K562 (cell line): ENCODE measurements at regions not wholly inside any gene's neighbourhood (a gene's known extent, or its start where the extent isn't known, plus 50 kb on each side); places are given as distances from the start of the nearest gene placed in this dataset.

Source experiments
- CTCF ChIP-seq, 3 experiments: IDR thresholded peaks in 2 of 3; conservative IDR thresholded peaks in 1 of 3; 2 replicates each; pipeline ENCODE4 v1.5.1; 2011 to 2012; ENCODE audit warnings: low read length in 3 of 3, mild to moderate bottlenecking in 3 of 3, control low read depth in 2 of 3, improper control_type of control experiment in 1 of 3, inconsistent platforms in 1 of 3, low read depth in 1 of 3, mixed read lengths in 1 of 3, moderate library complexity in 1 of 3; ENCODE audit not compliant: insufficient read depth in 2 of 3
- EZH2 ChIP-seq: IDR thresholded peaks from 2 replicates; pipeline ENCODE4 v1.6.1; 2012; ENCODE audit warnings: low read depth, mild to moderate bottlenecking, inconsistent platforms, low read length, borderline replicate concordance
- FOXP4 ChIP-seq: sonication (generic); formaldehyde crosslinking; IDR thresholded peaks from 2 replicates; pipeline ENCODE4 v1.8.0; 2022; ENCODE audit warnings: mild to moderate bottlenecking, missing genetic modification reagents, borderline replicate concordance

- no peak for TF ChIP-seq EZH2
- TF ChIP-seq CTCF (IDR thresholded peaks at IDR 0.05 in 2 of 3, conservative IDR thresholded peaks at IDR 0.05 in 1 of 3; ENCODE audit: insufficient read depth in 2 of 3, low read depth in 1 of 3, low read length in 3 of 3): no peak
- no peak for TF ChIP-seq FOXP4 (CRISPR knock-in tag)
These were observed 165.3 kb downstream of the FASLG start for GRCh38 chr1:172824209-172824608.
